Natural killer cell (primary cell): ENCODE measurements at regions not wholly inside any gene's neighbourhood (a gene's known extent, or its start where the extent isn't known, plus 50 kb on each side); places are given as distances from the start of the nearest gene placed in this dataset.

Experiments
- ATAC-seq, 3 donors: fragments of 150-1000 bp in 2 of 3; fragments of 200-7000 bp in 1 of 3; cut with Tn5 transposase; 1 replicate in 1 of 3; 2 replicates in 2 of 3; pipeline ENCODE4 v1.10.0; 2021; ENCODE audit warnings: mild to moderate bottlenecking in 2 of 3, moderate library complexity in 2 of 3
- DNase-seq, 2 donors: peaks; one replicate each; pipeline versions ENCODE4 v3.0.0 to v3.0.0-alpha.2; 2013 to 2021; ENCODE audit warnings: mixed read lengths in 1 of 2
- H3K27ac ChIP-seq: one replicate; pipeline ENCODE4 v1.5.1; 2013; ENCODE audit warnings: mild to moderate bottlenecking, low read length
- H3K27me3 ChIP-seq: one replicate; pipeline ENCODE4 v1.6.1; 2013; ENCODE audit warnings: low read length; ENCODE audit not compliant: control insufficient read depth, insufficient read depth
- H3K36me3 ChIP-seq: one replicate; pipeline ENCODE4 v1.6.1; 2013; ENCODE audit warnings: low read length; ENCODE audit not compliant: control insufficient read depth, insufficient read depth
- H3K4me1 ChIP-seq: one replicate; pipeline ENCODE4 v1.6.1; 2013; ENCODE audit warnings: low read length; ENCODE audit not compliant: control insufficient read depth, insufficient read depth
- H3K4me3 ChIP-seq: one replicate; pipeline ENCODE4 v1.5.1; 2013; ENCODE audit warnings: low read length
- H3K9me3 ChIP-seq: one replicate; pipeline ENCODE4 v1.6.1; 2013; ENCODE audit warnings: low read length; ENCODE audit not compliant: control insufficient read depth, insufficient read depth
- H3K27ac Mint-ChIP-seq, 2 donors: one replicate each; pipeline ENCODE4 v1.8.0; 2022; ENCODE audit warnings: mild to moderate bottlenecking in 2 of 2, mixed read lengths in 2 of 2, moderate library complexity in 1 of 2
- H3K27me3 Mint-ChIP-seq, 2 donors: one replicate each; pipeline ENCODE4 v1.8.0; 2022; ENCODE audit warnings: low read depth in 2 of 2, mixed read lengths in 2 of 2
- H3K36me3 Mint-ChIP-seq: one replicate; pipeline ENCODE4 v1.8.0; 2022; ENCODE audit warnings: mixed read lengths
- H3K4me1 Mint-ChIP-seq, 2 donors: one replicate each; pipeline ENCODE4 v1.8.0; 2022; ENCODE audit warnings: mixed read lengths in 2 of 2
- H3K4me3 Mint-ChIP-seq: one replicate; pipeline ENCODE4 v1.8.0; 2022; ENCODE audit warnings: mild to moderate bottlenecking, moderate library complexity, mixed read lengths
- H3K9me3 Mint-ChIP-seq, 2 donors: one replicate each; pipeline ENCODE4 v1.8.0; 2022; ENCODE audit warnings: mixed read lengths in 2 of 2
- WGBS: methylation state at CpG from one replicate; pipeline ENCODE4 v1.1.7; 2013; ENCODE audit warnings: missing lambda C conversion rate; ENCODE audit not compliant: insufficient coverage; 5-methylcytosine and 5-hydroxymethylcytosine counted together
- intact Hi-C: fragments of 100-400 bp; cut with micrococcal nuclease; formaldehyde crosslinking; loops from one replicate; pipeline ENCODE4 v1.14.2; 2022
- TF ChIP-seq, protein P1 (sequence below): fragments of 200-600 bp; IDR thresholded peaks from one replicate; pipeline ENCODE4 v1.8.0; 2022; ENCODE audit warnings: antibody characterized with exemption

DNA sequence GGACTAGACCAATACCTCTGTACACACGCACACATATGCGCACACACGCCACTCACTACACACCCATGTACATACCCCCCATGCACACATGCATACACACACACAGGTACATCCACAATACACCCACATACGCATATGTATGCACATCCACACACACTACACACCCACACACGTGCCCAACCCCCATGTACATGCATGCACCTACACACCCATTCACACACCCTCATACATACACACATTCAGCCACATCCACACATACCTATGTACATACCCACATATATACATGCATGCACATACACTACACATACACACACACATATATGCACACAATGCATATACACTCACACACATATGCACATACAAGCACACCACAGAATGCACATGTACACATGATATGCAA is 107.1 kb downstream of the GADD45G start:
- ATAC-seq (peak in 1 of 3 donors; percentile 22), DNase-seq (no peak)
- H3K36me3 ChIP-seq = no peaks in the 10 kb centered on the region
- no peak overlapping the region for H3K27ac ChIP-seq
- no peaks in the 10 kb centered on the region for H3K9me3 ChIP-seq
- H3K4me3 ChIP-seq = no peak overlapping the region
- Mint-ChIP-seq H3K4me3 (no peak overlapping the region), H3K36me3 (no peaks in the 10 kb centered on the region), H3K4me1 (no peaks in the 10 kb centered on the region), H3K27ac (no peak overlapping the region), H3K9me3 (no peaks in the 10 kb centered on the region), H3K27me3 (peaks cover 0 to 2% of the 10 kb centered on the region in 2 donors)
- H3K27me3 ChIP-seq = no peaks in the 10 kb centered on the region
- 95% methylated on average over 5 of the region's 5 CpGs for WGBS
- intact Hi-C loops = no loop called here
- TF ChIP-seq, protein P1, sequence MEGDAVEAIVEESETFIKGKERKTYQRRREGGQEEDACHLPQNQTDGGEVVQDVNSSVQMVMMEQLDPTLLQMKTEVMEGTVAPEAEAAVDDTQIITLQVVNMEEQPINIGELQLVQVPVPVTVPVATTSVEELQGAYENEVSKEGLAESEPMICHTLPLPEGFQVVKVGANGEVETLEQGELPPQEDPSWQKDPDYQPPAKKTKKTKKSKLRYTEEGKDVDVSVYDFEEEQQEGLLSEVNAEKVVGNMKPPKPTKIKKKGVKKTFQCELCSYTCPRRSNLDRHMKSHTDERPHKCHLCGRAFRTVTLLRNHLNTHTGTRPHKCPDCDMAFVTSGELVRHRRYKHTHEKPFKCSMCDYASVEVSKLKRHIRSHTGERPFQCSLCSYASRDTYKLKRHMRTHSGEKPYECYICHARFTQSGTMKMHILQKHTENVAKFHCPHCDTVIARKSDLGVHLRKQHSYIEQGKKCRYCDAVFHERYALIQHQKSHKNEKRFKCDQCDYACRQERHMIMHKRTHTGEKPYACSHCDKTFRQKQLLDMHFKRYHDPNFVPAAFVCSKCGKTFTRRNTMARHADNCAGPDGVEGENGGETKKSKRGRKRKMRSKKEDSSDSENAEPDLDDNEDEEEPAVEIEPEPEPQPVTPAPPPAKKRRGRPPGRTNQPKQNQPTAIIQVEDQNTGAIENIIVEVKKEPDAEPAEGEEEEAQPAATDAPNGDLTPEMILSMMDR = no peak
- H3K4me1 ChIP-seq = no peaks in the 10 kb centered on the region

DNA sequence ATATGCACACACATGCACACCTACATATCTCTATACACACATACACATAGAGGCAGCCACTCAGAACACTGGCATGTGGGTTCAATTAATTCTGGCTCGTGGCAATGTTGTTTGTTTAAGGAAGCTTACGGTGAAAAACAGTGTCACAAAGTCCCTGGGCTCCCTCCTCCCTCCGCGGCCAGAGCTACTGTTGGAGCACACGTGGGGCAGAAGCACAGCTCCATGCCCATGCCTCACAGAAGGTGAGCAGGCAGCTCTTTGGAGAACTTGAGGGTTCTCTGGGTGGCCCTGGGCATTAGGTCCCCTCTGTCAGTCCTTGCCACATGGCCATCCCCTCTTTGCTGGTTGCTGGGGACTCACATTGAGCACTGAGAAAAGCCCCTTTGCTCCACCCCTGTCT is 107.5 kb downstream of the GADD45G start:
- Histone ChIP-seq H3K27me3 (no peaks in the 10 kb centered on the region), H3K27ac (no peak overlapping the region), H3K36me3 (no peaks in the 10 kb centered on the region), H3K4me3 (no peak overlapping the region), H3K9me3 (no peaks in the 10 kb centered on the region), H3K4me1 (no peaks in the 10 kb centered on the region)
- ATAC-seq (no peak), DNase-seq (no peak)
- Mint-ChIP-seq H3K27ac (no peak overlapping the region), H3K36me3 (no peaks in the 10 kb centered on the region), H3K27me3 (peaks cover 0 to 2% of the 10 kb centered on the region in 2 donors), H3K9me3 (no peaks in the 10 kb centered on the region), H3K4me3 (no peak overlapping the region), H3K4me1 (no peaks in the 10 kb centered on the region)
- intact Hi-C loops = no loop called here
- WGBS = 91% methylated on average over 5 of the region's 5 CpGs
- TF ChIP-seq, protein P1 = no peak

DNA sequence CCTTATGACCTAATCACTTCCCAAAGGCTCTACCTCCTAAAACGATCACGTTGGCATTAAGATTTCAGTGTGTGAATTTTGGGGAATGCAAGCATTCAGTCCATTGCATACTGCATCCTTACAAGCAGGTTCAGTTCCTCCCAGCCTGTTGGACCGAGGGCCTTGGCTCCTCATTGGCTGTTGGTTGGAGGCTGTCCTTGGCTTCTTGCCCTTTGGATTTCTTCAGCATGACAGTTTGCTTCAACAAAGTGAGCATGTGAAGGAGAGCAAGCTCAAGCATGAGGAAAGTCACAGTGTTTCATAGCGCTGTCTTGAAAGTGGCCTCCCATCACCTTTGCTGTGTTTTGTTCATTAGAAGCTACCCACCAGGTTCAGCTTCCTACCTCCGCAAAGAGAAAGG is 109.5 kb downstream of the GADD45G start:
- H3K36me3 ChIP-seq = no peaks in the 10 kb centered on the region
- no peaks in the 10 kb centered on the region for H3K27me3 Mint-ChIP-seq
- H3K27ac ChIP-seq = no peak overlapping the region
- H3K9me3 ChIP-seq = no peaks in the 10 kb centered on the region
- TF ChIP-seq, protein P1 = no peak
- no peaks in the 10 kb centered on the region for H3K27me3 ChIP-seq
- H3K4me3 Mint-ChIP-seq = no peak overlapping the region
- DNase-seq (no peak), ATAC-seq (no peak)
- no peak overlapping the region for H3K27ac Mint-ChIP-seq
- no peaks in the 10 kb centered on the region for H3K4me1 Mint-ChIP-seq
- no peaks in the 10 kb centered on the region for H3K9me3 Mint-ChIP-seq
- no peaks in the 10 kb centered on the region for H3K36me3 Mint-ChIP-seq
- no peaks in the 10 kb centered on the region for H3K4me1 ChIP-seq
- no peak overlapping the region for H3K4me3 ChIP-seq
- intact Hi-C loops = no loop called here
- WGBS = 97% methylated on average over 5 of the region's 5 CpGs

DNA sequence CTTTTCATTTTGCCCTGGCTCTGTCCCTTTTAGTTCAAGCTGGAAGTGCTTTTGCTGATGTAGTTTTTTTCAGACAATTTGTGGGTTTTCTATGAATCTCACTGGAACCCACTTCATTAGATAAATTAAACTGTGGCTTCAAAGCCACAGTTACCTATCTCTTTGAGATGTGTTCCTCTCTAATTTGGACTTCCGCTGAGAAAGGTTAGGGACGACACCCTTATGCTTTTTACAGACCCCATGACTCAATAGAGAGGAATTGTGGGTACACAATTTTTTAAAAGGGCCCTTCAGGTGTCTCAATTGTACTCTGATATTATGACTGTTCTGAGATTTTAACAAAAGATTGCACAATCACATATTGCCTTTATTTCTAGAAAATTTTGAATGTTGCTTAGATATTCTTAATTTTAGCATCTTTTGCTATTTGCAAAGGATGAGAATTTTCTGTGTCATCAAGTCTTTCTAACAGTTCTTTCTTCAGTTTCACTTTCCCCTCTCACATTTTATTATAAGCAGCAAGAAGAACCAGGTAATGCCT is 110.6 kb downstream of the GADD45G start:
- Mint-ChIP-seq H3K4me1 (no peaks in the 10 kb centered on the region), H3K27me3 (no peaks in the 10 kb centered on the region), H3K9me3 (no peaks in the 10 kb centered on the region), H3K4me3 (no peak overlapping the region), H3K36me3 (no peaks in the 10 kb centered on the region), H3K27ac (no peak overlapping the region)
- Histone ChIP-seq H3K27ac (no peak overlapping the region), H3K4me1 (no peaks in the 10 kb centered on the region), H3K27me3 (no peaks in the 10 kb centered on the region), H3K9me3 (no peaks in the 10 kb centered on the region), H3K4me3 (no peak overlapping the region), H3K36me3 (no peaks in the 10 kb centered on the region)
- WGBS = no CpG with 5 or more reads among the region's 2 CpGs
- DNase-seq (no peak), ATAC-seq (no peak)
- TF ChIP-seq, protein P1 = no peak
- intact Hi-C loops = no loop called here
